Testis (tissue), 2 donors: ENCODE measurements at regions not wholly inside any gene's neighbourhood (a gene's known extent, or its start where the extent isn't known, plus 50 kb on each side); places are given as distances from the start of the nearest gene placed in this dataset.

Experiments used
- DNase-seq: peaks from one replicate; pipeline ENCODE4 v3.0.0-alpha.2; 2019
- H3K27ac ChIP-seq, 2 donors: fragments of 200-600 bp; sonication (generic); one replicate each; pipeline ENCODE4 v1.5.1; 2019
- H3K27me3 ChIP-seq: fragments of 200-600 bp; sonication (generic); one replicate; pipeline ENCODE4 v1.5.1; 2019
- H3K36me3 ChIP-seq: fragments of 200-600 bp; sonication (generic); one replicate; pipeline ENCODE4 v1.5.1; 2017; ENCODE audit warnings: low read depth; ENCODE audit errors: missing control alignments
- H3K4me1 ChIP-seq: fragments of 200-600 bp; sonication (generic); one replicate; pipeline ENCODE4 v1.5.1; 2019
- H3K4me3 ChIP-seq, 2 donors: fragments of 200-600 bp; sonication (generic); one replicate each; pipeline ENCODE4 v1.5.1; 2017 to 2019
- H3K9me3 ChIP-seq: fragments of 200-600 bp; sonication (generic); one replicate; pipeline ENCODE4 v1.5.1; 2017
- CTCF ChIP-seq, 3 experiments: fragments of 450-650 bp in 2 of 3; fragments of 200-600 bp in 1 of 3; sonication (generic) in 1 of 3; IDR thresholded peaks; one replicate each; pipeline ENCODE4 v1.5.1; 2016 to 2019; ENCODE audit warnings: antibody characterized with exemption in 3 of 3, mild to moderate bottlenecking in 2 of 3, moderate library complexity in 1 of 3
- POLR2A ChIP-seq: fragments of 450-650 bp; IDR thresholded peaks from one replicate; pipeline ENCODE4 v1.6.1; 2017; ENCODE audit warnings: antibody characterized with exemption, mild to moderate bottlenecking, moderate library complexity
- WGBS, 2 donors: methylation state at CpG; one replicate each; pipeline ENCODE4 v1.1.5; 2018; 5-methylcytosine and 5-hydroxymethylcytosine counted together
- intact Hi-C: fragments of 100-400 bp; cut with DNase I; formaldehyde crosslinking; loops from one replicate; pipeline ENCODE4 v1.15.1; 2023; ENCODE audit warnings: low total_unique reads

- intact Hi-C loops, result no loop called here
These were observed 137.4 kb upstream of the TNRC6C start for GRCh38 chr17:77821114-77821513.

GRCh38 chr17:77822302-77823030, 136.0 kb upstream of the TNRC6C start:
- no peak for DNase-seq
- intact Hi-C loops, result no loop called here
- TF ChIP-seq CTCF (IDR thresholded peaks at IDR 0.05) (no peak), POLR2A (no peak)
- WGBS, 2 donors, result 67 to 71% methylated on average over 17 to 22 of the region's 22 CpGs
- peaks cover 15% of the 10 kb centered on the region for H3K4me1 ChIP-seq
- H3K4me3 ChIP-seq, result no peak overlapping the region
- no peaks in the 10 kb centered on the region for H3K9me3 ChIP-seq
- no peaks in the 10 kb centered on the region for H3K36me3 ChIP-seq
- peak overlapping the region in 1 of 2 donors; percentile 50 for H3K27ac ChIP-seq
- H3K27me3 ChIP-seq, result no peaks in the 10 kb centered on the region

More at GRCh38 chr17:77821114-77821513, 137.4 kb upstream of the TNRC6C start:
- Histone ChIP-seq H3K36me3 (no peaks in the 10 kb centered on the region), H3K27me3 (no peaks in the 10 kb centered on the region), H3K4me1 (peaks cover 15% of the 10 kb centered on the region), H3K27ac (no peak overlapping the region), H3K4me3 (no peak overlapping the region), H3K9me3 (no peaks in the 10 kb centered on the region)
- TF ChIP-seq POLR2A, result no peak
- no peak for TF ChIP-seq CTCF (IDR thresholded peaks at IDR 0.05)
- WGBS, 2 donors, result 72 to 86% methylated on average over 5 to 7 of the region's 8 CpGs
- DNase-seq, result no peak

GRCh38 chr17:77824102-77824779, 134.3 kb upstream of the TNRC6C start:
- H3K4me3 ChIP-seq, result no peak overlapping the region
- H3K9me3 ChIP-seq, result no peaks in the 10 kb centered on the region
- TF ChIP-seq POLR2A (no peak), CTCF (IDR thresholded peaks at IDR 0.05) (no peak)
- no peaks in the 10 kb centered on the region for H3K27me3 ChIP-seq
- 78 to 87% methylated on average over 11 of the region's 11 CpGs for WGBS, 2 donors
- H3K27ac ChIP-seq, result no peak overlapping the region
- peaks cover 15% of the 10 kb centered on the region for H3K4me1 ChIP-seq
- intact Hi-C loops, result no loop called here
- DNase-seq, result no peak
- H3K36me3 ChIP-seq, result no peaks in the 10 kb centered on the region

- no peaks in the 10 kb centered on the region for H3K36me3 ChIP-seq
- H3K4me1 ChIP-seq, result peaks cover 17% of the 10 kb centered on the region
- no peak for DNase-seq
- TF ChIP-seq POLR2A (no peak), CTCF (IDR thresholded peaks at IDR 0.05) (no peak)
- H3K27ac ChIP-seq, result no peak overlapping the region
- H3K4me3 ChIP-seq, result no peak overlapping the region
- no peaks in the 10 kb centered on the region for H3K27me3 ChIP-seq
- 87 to 92% methylated on average over 8 to 9 of the region's 9 CpGs for WGBS, 2 donors
- intact Hi-C loops, result no loop called here
- no peaks in the 10 kb centered on the region for H3K9me3 ChIP-seq
These were observed 133.7 kb upstream of the TNRC6C start for GRCh38 chr17:77824780-77825280.
